Upper lobe of right lung (tissue), 1 donor: ENCODE measurements at regions not wholly inside any gene's neighbourhood (a gene's known extent, or its start where the extent isn't known, plus 50 kb on each side); places are given as distances from the start of the nearest gene placed in this dataset.
"Not testable (repeated sequence)": the region's sequence is repeated elsewhere in the genome, so short reads cannot be mapped to it uniquely, and the experiment has no call there.

ENCODE experiments used
- ATAC-seq: fragments of 200-7000 bp; cut with Tn5 transposase; one replicate; pipeline ENCODE4 v1.9.1; 2020; ENCODE audit warnings: mild to moderate bottlenecking, moderate library complexity
- DNase-seq: peaks from one replicate; pipeline ENCODE4 v3.0.0-alpha.2; 2020
- H3K27ac ChIP-seq: fragments of 200-600 bp; one replicate; pipeline ENCODE4 v1.8.0; 2022
- H3K27me3 ChIP-seq: fragments of 200-600 bp; one replicate; pipeline ENCODE4 v1.8.0; 2022; ENCODE audit warnings: mild to moderate bottlenecking
- H3K36me3 ChIP-seq: fragments of 200-600 bp; one replicate; pipeline ENCODE4 v1.8.0; 2022
- H3K4me1 ChIP-seq: fragments of 200-600 bp; one replicate; pipeline ENCODE4 v1.8.0; 2022
- H3K4me3 ChIP-seq: fragments of 200-600 bp; one replicate; pipeline ENCODE4 v1.8.0; 2022; ENCODE audit warnings: mild to moderate bottlenecking
- H3K9me3 ChIP-seq: fragments of 200-600 bp; one replicate; pipeline ENCODE4 v1.8.0; 2022
- CTCF ChIP-seq: fragments of 200-600 bp; IDR thresholded peaks from one replicate; pipeline ENCODE4 v1.8.0; 2022; ENCODE audit warnings: antibody characterized with exemption
- intact Hi-C: fragments of 100-400 bp; cut with DNase I; formaldehyde crosslinking; loops from one replicate; pipeline ENCODE4 v1.11.0; 2022
- donor health status: DM: no; HTN: yes; CAD: no; lungs with severe emphysema.

GRCh38 chrX:853304-853703 lies 222.7 kb downstream of the SHOX start:
- no peak for ATAC-seq
- no peaks in the 10 kb centered on the region for H3K4me1 ChIP-seq
- no peaks in the 10 kb centered on the region for H3K9me3 ChIP-seq
- no peaks in the 10 kb centered on the region for H3K27me3 ChIP-seq
- no peak for TF ChIP-seq CTCF
- intact Hi-C loops = no loop called here
- H3K27ac ChIP-seq = no peak overlapping the region
- DNase-seq = no peak
- H3K4me3 ChIP-seq = no peak overlapping the region
- no peaks in the 10 kb centered on the region for H3K36me3 ChIP-seq

- DNase-seq (no peak), ATAC-seq (no peak)
- Histone ChIP-seq H3K27ac (no peak overlapping the region), H3K9me3 (no peaks in the 10 kb centered on the region), H3K4me3 (no peak overlapping the region), H3K36me3 (no peaks in the 10 kb centered on the region), H3K4me1 (no peaks in the 10 kb centered on the region), H3K27me3 (no peaks in the 10 kb centered on the region)
- no peak for TF ChIP-seq CTCF
- intact Hi-C loops = no loop called here
Measured at GRCh38 chrX:850471-850916, 219.9 kb downstream of the SHOX start.

GRCh38 chrX:848386-848785 lies 217.8 kb downstream of the SHOX start:
- intact Hi-C loops = no loop called here
- H3K4me3 ChIP-seq = no peak overlapping the region
- DNase-seq = no peak
- ATAC-seq = no peak
- no peaks in the 10 kb centered on the region for H3K27me3 ChIP-seq
- no peaks in the 10 kb centered on the region for H3K9me3 ChIP-seq
- no peaks in the 10 kb centered on the region for H3K36me3 ChIP-seq
- TF ChIP-seq CTCF = no peak
- H3K27ac ChIP-seq = no peak overlapping the region
- no peaks in the 10 kb centered on the region for H3K4me1 ChIP-seq

GRCh38 chrX:843306-843705 lies 212.7 kb downstream of the SHOX start:
- Histone ChIP-seq H3K9me3 (no peaks in the 10 kb centered on the region), H3K4me3 (no peak overlapping the region), H3K36me3 (no peaks in the 10 kb centered on the region), H3K27ac (no peak overlapping the region), H3K27me3 (no peaks in the 10 kb centered on the region), H3K4me1 (no peaks in the 10 kb centered on the region)
- no peak for ATAC-seq
- intact Hi-C loops = no loop called here
- no peak for DNase-seq
- TF ChIP-seq CTCF = no peak

- H3K27ac ChIP-seq = no peak overlapping the region
- H3K4me3 ChIP-seq = no peak overlapping the region
- H3K27me3 ChIP-seq = no peaks in the 10 kb centered on the region
- DNase-seq = no peak
- no peaks in the 10 kb centered on the region for H3K36me3 ChIP-seq
- H3K9me3 ChIP-seq = peaks cover 8% of the 10 kb centered on the region
- H3K4me1 ChIP-seq = no peaks in the 10 kb centered on the region
- TF ChIP-seq CTCF = no peak
- intact Hi-C loops = no loop called here
- no peak for ATAC-seq
Measured at GRCh38 chrX:840556-840955, 210.0 kb downstream of the SHOX start.

GRCh38 chrX:838666-839065 lies 208.1 kb downstream of the SHOX start:
- H3K4me1 ChIP-seq, H3K27me3 ChIP-seq, H3K9me3 ChIP-seq, H3K4me3 ChIP-seq, intact Hi-C loops, ATAC-seq, DNase-seq, H3K36me3 ChIP-seq, H3K27ac ChIP-seq: not testable (repeated sequence)

GRCh38 chrX:835857-836256 lies 205.3 kb downstream of the SHOX start:
- H3K4me1 ChIP-seq, H3K27ac ChIP-seq, H3K27me3 ChIP-seq, ATAC-seq, H3K36me3 ChIP-seq, intact Hi-C loops, H3K4me3 ChIP-seq, DNase-seq, H3K9me3 ChIP-seq: not testable (repeated sequence)
